ENCODE measurements at regions not wholly inside any gene's neighbourhood (a gene's known extent, or its start where the extent isn't known, plus 50 kb on each side); places are given as distances from the start of the nearest gene placed in this dataset.

DNA sequence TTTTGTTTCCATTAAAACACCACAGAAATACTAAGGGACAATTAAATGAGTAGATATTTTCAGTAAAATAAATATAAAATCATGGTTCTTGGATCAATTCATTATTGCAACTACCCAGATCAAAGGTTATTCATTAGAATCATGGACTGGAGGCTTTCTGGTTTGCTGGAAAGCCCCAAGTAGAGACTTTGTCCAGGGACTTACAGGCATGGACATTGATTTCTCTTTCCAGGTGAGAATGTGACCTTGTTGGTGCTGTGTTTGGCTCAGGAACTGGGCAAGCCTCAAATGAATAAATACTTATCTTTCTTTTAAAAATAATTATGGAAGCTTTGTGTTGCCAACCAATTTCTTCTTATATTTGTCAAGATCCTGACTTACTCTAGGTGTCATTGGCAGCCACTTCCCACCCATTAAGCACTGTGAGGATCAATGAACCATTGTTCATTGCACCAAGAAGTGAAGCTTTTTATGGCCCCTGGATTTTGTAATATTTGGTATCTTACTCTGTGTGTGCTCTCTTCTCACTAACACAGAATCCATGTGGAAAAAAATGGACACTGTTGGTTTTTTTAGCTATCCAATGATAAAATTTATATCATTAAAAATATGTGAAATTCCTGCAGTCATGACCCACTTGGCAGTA is 205.8 kb upstream of the NRXN1 start:
- DNase-seq, result no peak

GRCh38 chr2:51232027-51232426 is 200.1 kb upstream of the NRXN1 start:
- no peak for DNase-seq

GRCh38 chr2:51231071-51231470 is 199.1 kb upstream of the NRXN1 start:
- no peak for DNase-seq

DNA sequence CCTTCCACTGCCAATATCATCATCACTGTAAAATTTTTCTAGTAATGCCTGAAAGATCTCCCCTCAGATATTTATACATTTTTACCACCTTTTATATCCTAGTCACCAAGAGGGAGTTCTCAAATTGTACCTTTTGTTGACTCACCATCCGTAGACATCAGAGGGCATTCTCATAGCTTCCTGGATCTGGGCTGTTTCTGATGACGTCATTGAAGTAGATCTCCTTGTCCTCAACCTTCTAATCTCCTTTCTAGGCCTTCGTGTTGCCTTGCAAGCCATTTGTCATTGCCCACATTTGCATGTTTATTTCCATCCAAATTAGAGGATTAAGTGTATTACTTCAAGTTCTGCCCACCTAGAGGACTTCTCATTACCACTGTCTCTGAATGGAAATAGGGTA is 193.4 kb upstream of the NRXN1 start:
- DNase-seq, result no peak

- no peak for DNase-seq
These were observed 192.9 kb upstream of the NRXN1 start for GRCh38 chr2:51224790-51225189.

DNA sequence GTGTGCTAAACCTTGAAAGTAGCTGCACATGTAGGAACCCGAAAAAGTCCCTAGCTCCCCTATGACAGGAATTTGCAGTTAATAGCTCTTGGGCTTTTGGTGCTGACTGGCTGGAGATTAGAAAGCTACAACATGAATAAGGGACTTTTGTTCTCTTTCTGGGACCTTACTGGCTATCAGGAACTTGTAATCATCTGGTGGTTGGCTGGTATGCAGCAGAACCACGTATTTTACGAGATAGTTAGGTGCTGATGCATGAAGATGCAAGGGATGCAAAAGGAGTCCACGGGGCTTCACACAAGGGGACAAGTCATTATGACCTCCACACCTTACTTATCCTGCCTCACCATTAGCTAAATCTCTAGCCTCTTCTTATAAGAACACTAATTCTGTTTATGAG is 190.2 kb upstream of the NRXN1 start:
- DNase-seq, result no peak

- DNase-seq, result no peak
These were observed 188.7 kb upstream of the NRXN1 start for GRCh38 chr2:51220606-51221005.

- no peak for DNase-seq
These were observed 188.1 kb upstream of the NRXN1 start for GRCh38 chr2:51220080-51220479.

DNA sequence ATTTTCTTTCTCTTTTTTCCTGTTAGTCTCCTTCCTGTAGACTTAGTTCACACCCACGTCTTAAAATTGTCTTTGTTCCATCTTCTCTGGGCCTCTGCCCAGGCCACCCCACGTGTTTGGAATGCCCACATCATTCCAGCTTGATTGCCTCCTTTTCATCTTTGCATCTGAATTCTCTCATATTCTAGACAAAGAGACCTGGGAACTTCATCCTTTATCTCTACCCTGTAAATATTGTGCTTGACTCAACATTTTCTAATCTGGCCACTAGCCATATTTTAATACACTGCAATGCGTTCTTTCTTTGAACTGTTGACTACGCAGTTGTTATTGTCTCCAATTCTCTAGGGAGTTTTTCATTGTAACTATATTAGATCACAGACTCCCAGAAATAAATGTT is 187.5 kb upstream of the NRXN1 start:
- DNase-seq, result no peak

DNA sequence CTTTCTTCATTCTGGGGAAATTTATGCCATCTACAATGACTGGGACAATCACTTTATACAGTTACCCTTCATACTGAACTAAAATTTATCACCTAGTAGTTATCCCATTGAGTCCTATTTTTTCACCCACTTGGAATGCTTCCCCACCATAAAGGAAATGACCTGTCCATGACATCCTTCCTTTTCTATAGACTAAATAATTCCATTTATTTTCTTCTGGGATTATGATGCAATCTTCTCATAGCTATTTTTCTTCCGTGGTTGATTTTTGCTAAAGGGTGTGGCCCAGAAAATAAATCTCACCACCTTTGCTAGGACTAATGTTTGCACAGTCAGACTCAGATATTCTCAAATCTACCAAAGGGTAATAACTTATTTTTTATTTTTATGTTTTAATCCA is 186.1 kb upstream of the NRXN1 start:
- DNase-seq, result no peak

DNA sequence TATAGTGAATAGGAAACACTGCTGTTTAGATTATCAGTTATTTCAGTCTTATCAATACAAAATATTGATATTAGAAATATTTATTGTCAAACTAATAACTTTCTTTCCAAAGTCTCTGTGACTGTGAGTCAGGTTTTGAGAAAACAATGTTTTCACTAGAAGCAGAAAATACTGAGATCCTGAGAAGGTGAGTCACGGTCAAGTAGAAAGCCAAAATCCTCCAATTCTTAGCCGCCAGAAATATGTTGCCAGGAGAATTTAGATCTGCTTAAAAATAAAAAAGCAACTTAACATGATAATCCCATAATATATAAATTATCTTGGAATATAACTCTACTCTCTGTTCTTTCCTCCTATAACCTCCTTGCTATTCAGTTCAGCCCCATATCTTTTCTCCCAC is 181.9 kb upstream of the NRXN1 start:
- no peak for DNase-seq

GRCh38 chr2:51212374-51212773 is 180.4 kb upstream of the NRXN1 start:
- DNase-seq, result peak; percentile 15

GRCh38 chr2:51208521-51208920 is 176.6 kb upstream of the NRXN1 start:
- peak; percentile 20 for DNase-seq

DNA sequence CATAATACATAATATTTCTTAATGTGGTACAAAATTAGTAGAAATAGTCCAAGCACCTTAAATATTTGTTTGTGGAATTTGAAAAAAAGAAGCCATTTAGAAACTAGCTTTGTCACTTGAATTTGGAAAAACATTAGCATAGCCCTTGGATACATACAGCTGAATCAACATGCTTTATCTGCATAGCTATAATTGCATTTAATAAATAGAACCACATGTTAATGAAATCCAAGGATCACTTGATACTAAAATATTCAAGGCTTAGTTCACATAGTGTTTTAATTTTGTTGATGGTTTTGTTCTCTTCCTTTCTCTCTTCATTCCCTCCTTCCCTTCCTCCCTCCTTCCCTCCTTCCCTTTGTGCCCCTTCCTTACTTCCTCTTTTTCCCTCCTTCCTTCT is 169.4 kb upstream of the NRXN1 start:
- DNase-seq, result no peak

- DNase-seq, result no peak
These were observed 162.7 kb upstream of the NRXN1 start for GRCh38 chr2:51194656-51195055.

DNA sequence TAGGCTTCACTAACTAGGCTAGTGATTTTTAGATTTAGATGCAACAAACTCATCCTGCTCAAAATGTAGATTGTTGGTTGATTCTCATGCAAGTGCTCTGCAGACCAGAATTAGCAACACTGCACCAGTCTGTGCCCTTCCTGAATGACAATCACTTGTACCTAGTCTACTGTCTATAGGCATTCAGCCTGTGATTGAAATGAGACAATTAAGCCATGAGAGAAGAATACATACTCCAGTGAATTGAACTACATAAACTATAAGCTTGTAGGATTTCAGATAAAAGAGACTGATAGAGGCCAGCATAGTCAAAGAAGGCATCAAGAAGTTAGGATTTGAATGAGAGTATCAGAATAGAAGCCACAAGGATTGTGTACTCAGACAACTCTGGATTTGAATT is 138.3 kb upstream of the NRXN1 start:
- no peak for DNase-seq

DNA sequence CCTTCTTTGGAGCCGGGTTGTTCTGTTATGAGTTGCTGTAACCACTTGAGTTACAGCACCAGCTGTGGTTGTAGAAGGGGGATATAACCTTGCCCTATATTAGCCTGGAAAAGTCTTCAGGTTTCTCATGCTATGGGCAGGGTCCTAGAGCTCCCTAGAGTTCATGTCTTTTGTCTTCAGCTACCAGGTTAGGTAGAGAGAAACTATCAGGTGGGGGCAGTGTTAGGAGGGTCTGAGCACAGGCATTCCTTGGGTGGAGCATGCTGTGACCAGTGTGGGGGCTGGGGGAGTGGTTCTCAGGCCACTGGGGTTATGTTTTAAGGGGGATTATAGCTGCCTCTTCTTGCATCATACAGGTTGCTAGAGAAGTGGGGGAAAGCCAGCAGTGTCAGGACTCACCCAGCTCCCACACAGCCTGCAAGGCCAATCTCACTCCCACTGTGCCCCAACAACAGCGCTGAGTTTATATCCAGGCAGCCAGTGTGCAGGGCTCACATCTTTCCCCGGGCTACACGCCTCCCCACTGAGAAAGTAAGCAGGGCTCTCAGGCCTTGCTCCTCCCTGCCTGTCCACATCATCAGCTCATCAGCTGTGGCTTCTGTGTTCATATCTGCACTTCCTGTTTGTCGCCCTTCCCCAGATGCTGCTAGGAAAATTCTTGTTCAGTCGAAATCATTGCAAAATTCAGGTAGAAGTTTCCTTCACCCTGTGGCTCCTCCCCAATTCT is 133.8 kb upstream of the NRXN1 start:
- DNase-seq, result peak; percentile 70

DNA sequence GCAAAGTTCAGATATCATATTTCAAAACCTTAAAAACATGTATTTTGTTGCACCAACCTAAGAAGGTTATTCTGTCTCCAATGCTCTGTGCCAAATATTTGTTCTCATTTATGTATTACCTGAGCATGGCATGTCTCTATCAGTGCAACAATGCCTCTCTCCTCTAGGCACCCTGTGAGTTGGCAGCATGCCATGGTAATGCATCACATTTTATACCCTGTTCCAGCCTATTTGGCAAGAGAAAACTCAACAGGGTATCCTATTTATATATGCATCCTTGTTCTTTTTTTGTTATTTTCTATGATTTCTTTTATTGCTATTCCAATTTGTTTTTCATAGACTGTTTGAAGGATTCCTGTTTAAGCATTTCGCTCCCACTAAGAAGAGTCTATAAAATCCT is 126.3 kb upstream of the NRXN1 start:
- DNase-seq, result no peak

DNA sequence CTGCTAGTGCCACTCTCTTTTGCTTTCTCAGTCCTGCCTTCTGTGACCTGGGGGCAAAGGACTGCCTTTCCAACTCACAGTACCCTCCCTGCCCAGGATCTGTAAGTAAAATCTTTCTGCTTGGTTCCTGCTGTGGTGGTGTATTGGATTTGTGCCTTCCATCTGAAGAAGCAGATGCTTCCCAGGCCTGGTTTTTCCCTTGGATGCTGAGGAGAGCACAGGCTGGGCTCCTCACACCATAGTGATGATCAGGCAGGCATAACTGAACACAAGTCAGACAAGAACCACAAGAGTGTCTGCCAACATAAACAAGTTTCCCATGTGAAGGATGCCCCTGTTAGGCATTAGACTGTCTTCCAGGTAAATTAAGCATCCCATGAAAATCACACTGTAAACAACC is 121.3 kb upstream of the NRXN1 start:
- DNase-seq, result no peak

- DNase-seq, result no peak
These were observed 119.7 kb upstream of the NRXN1 start for GRCh38 chr2:51151490-51152140.

- no peak for DNase-seq
These were observed 117.8 kb upstream of the NRXN1 start for GRCh38 chr2:51149725-51150124.

GRCh38 chr2:51145761-51146160 is 113.8 kb upstream of the NRXN1 start:
- peak; percentile 73 for DNase-seq

DNA sequence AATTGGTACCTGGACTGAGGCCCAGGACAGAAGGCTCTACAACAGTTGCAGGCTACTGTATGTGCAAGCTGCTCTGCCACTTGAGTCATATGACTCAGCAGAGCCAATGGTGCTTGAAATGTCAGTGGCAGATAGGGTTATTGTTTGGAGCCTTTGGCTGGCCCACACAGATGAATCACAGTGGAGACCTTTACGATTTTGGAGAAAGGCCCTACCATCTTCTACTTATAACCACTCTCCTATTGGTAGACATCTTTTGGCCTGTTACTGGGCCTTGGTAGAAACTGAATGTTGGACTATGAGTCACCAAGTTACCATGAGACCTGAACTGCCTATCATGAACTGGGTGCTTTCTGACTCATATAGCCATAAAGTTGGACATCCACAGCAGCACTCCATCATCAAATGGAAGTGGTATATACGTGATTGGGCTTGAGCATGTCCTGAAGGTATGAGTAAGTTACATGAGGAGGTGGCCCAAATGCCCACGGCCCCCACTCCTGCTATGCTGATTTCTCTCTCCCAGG is 88.9 kb upstream of the NRXN1 start:
- DNase-seq, result no peak

GRCh38 chr2:51111532-51111931 is 79.6 kb upstream of the NRXN1 start:
- DNase-seq, result no peak

All from hematopoietic multipotent progenitor cell treated with erythropoietin and hydrocortisone succinate and interleukin-3 and kit ligand, for 4 days (in vitro differentiated cells).